Fibroblast of skin of left biceps (primary cell): ENCODE measurements at regions not wholly inside any gene's neighbourhood (a gene's known extent, or its start where the extent isn't known, plus 50 kb on each side); places are given as distances from the start of the nearest gene placed in this dataset.
"Not testable (repeated sequence)": the region's sequence is repeated elsewhere in the genome, so short reads cannot be mapped to it uniquely, and the experiment has no call there.

Source experiments
- DNase-seq, 2 experiments: peaks; one replicate each; pipeline ENCODE4 v3.0.0-alpha.2; 2013; ENCODE audit warnings: low read depth in 2 of 2

GRCh38 chr5:158516521-158516920 lies 583.2 kb downstream of the EBF1 start:
- no peak for DNase-seq

DNA sequence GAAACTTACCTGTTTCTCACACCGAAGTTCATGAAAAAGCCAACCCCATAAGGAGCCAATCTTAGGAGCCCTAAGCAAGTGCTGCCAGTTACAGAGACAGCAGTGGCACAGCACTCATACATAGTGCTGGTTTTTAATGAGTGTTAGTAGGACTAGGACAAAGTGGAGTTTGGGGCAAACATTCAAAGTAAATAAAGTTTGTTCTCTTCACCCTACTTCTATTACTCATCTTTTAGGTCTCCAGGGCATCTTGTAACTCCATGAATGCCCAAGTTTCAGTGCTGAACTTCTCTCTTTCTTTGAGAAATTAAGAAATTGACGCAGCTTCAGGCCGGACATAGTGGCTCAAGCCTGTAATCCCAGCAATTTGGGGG lies 584.7 kb downstream of the EBF1 start:
- DNase-seq, result no peak

- peak; percentile 83 to 89 for DNase-seq
These were observed 585.3 kb downstream of the EBF1 start for GRCh38 chr5:158514319-158514985.

DNA sequence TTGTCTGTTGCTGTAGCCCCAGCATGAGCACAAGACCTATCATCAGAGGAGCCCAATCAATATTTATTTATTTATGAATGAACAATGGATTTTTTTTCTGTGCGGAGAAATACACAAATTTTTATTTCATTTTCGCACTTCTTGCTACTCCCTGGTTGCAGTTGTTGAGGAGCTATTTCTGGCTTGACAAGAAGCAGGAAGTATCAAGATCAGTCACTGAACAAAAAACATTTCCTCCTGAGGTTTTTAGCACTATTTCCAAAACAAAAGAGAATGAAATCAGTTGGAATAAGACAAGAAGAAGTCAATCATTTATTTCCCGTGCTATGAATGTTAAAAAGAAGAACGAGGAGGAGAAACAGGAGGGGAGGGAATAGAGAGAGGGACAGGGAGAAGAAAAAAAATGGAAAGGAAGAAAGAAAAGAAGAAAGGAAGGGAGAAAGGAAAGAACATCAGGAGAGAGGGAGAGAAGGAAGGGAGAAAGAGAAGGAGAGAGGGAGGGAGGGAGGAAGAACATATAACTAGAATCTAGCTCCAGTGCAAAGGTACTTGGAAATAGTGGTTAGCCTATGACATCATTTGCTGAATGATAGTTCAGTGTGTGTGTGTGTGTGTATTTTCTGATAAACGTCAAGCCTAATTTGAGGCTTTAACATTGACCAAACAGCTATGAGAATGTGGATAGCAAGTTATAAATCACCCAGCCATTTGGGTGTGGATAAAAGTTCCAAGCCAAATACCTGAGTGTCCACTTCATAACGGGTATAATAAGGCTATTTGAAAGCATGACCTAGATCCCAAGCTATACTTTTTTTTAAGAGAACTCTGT lies 586.0 kb downstream of the EBF1 start:
- peak in 1 of 2 experiments; percentile 24 for DNase-seq

DNA sequence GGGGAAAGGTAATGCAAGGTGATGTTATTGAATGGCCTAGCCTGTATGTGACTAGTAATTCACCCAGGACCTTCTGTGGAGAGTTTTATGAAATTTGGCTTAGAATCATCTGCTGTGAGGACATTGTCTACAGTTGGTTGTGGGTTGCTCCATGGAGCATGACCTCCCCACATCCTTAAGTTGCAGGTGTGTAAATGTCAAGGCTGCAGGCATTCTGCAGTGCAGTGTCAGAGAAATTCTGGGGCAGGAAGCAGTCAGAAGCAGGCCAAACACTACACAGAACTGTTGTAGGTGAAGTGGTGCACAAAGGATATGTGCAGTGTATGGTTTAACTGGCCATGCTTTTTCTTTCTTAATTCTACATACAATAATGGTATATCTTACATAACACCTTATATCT lies 588.3 kb downstream of the EBF1 start:
- no peak for DNase-seq

GRCh38 chr5:158510479-158510878 lies 589.2 kb downstream of the EBF1 start:
- DNase-seq, result no peak

- no peak for DNase-seq
These were observed 593.1 kb downstream of the EBF1 start for GRCh38 chr5:158506648-158507047.

DNA sequence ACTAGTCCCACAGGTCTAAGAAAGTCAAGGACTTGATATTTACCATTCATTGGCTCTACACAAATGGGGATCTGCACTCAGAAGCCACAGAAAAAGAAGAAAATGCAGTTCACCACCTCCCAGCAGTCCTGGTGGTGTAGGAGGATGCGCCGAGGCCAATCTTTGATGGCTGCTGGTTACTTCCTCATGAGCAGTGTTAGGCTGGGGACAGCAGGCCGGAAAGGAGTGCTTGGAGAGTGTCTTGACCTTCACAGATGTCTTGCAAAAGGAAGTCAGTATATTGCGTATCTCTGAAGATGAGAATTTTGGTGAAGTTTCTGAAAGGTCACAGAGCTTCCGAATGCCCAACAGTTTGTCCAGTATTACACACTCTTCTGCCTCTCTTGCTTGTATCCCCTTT lies 597.0 kb downstream of the EBF1 start:
- no peak for DNase-seq

DNA sequence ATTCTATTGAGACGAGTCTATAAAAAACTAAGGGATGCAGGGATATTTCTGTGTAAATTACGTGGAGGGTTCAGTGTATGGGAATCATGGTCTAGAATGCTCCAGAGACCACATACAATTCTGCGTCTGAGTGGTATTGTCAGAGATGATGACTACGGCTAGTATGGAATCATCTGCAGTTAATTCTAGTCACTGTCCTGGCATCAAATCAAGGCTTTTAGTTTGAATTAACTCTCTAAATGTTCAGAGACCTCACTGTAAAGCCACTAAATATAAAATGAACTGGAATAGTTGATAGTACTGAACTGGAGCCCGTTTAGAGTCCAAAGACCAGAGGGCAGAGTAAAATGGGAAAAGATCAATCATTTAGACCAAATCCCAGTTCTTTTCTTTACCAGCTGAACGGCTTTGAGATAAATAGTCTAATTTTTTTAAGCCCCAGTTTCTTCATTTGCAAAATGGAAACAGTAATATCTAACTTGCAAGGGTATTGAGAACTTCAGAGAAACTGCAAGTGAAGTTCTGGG lies 599.8 kb downstream of the EBF1 start:
- DNase-seq, result no peak

- DNase-seq, result no peak
These were observed 600.4 kb downstream of the EBF1 start for GRCh38 chr5:158499075-158499891.

GRCh38 chr5:158496624-158497023 lies 603.1 kb downstream of the EBF1 start:
- DNase-seq, result no peak

- no peak for DNase-seq
These were observed 605.2 kb downstream of the EBF1 start for GRCh38 chr5:158494541-158494940.

- DNase-seq, result not testable (repeated sequence)
These were observed 605.7 kb downstream of the EBF1 start for GRCh38 chr5:158494044-158494443.

DNA sequence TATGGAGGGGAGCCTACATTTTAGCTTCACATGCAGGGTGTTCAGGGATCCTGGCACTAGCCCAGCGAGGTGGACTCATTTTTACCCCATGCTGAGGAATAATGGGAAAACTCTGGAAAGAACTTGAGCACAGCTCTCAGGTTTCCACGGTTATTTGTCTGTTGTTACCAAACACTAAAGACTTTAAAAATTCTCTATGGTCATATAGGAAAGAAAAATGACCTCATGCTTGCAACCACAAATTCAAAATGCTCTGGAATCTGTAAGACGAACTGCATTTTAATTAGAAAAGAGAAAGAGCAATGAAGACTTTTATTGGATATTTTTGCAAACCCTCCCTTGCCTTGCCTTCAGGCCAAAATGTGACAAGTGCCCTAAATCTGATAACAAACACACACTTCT lies 606.9 kb downstream of the EBF1 start:
- peak; percentile 91 to 93 for DNase-seq

- no peak for DNase-seq
These were observed 607.6 kb downstream of the EBF1 start for GRCh38 chr5:158492136-158492535.

GRCh38 chr5:158487664-158488063 lies 612.1 kb downstream of the EBF1 start:
- DNase-seq, result no peak

GRCh38 chr5:158487156-158487555 lies 612.6 kb downstream of the EBF1 start:
- DNase-seq, result no peak

DNA sequence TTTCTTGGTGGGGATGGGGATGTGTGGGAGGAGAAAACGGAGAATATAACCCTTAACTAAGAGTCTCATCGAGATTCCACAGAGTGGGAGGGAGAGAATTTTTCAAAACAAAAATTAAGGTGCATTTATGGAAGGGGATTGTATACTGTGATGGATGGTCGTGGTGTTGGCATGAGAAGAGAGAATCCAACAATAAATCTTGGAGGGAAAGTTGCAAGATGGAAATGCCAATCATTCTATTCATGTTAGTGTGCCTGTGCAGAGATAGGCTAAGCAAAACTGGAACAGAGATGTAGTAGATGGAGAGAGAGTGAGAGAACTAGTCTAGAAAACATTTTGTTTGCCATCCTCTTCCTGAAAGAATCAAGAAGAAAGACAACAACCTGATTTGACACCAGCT lies 613.1 kb downstream of the EBF1 start:
- no peak for DNase-seq

DNA sequence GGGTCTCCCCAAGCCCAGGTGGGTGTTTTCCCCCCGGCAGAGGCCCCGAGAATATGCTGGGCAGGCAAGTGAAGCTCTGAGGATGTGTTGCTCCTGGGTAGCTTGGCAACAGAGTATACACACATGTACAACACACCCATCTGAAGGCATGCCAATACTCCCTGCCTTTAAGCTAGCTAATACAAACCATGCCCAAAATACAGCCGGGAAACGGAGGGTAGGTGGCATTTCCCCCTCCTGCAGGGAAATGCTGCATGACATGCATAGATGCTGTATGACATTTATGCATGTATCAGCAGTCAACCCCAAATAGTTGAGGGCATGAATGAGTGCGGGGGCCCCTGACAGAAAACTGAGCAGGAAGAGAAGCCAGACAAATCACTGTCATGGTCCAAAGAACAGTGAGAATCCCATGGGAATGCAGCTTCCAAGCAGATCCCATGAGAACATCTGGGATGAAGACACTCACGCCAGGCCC lies 614.1 kb downstream of the EBF1 start:
- no peak for DNase-seq

DNA sequence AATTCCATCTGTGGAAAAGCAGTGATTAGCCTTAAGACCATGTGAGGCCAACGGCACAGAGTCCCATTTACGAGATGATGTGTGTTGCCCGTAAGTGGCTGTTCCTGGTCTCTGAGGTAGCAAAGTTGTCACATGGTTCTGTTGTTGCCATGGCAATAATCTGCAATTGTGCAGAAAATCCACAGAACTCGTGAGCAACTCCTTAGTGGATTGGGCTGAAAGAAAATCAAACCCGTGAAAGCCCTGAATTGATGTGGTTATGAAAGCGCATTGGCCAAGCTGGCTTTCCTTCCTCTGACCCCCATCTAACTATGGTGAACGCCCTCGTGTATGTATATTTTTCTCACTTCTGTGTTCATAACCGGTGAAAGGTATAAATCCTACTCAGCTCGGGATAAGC lies 614.7 kb downstream of the EBF1 start:
- no peak for DNase-seq

- DNase-seq, result no peak
These were observed 615.6 kb downstream of the EBF1 start for GRCh38 chr5:158484150-158484549.

DNA sequence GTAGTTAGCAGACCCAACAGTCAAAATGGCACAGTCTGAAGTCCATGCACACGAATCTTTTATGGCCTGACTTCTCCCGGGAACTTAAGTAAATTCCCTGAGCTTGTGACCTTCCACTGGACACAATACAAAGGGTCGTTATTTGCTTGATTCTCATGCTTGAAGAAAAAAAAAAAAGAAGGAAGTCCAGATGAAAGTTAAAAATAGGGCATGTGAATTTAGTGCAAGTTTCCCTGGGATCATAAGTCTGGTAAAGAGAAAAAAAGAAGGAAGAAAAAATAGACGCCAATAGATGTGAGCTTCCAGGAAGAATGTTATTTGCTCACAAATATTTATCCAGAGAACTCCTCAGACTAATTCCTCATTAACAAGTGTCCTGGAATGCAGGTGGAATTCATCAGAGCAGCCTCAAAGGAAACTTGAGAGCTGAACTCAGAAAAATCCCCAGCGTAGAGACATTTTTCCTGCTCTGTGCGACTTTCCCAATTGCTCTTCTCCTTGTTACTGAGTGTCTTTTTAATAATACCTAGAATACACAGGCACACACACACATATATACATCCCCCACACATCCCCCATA lies 616.3 kb downstream of the EBF1 start:
- DNase-seq, result no peak
